ENCODE measurements at regions not wholly inside any gene's neighbourhood (a gene's known extent, or its start where the extent isn't known, plus 50 kb on each side); places are given as distances from the start of the nearest gene placed in this dataset.
"Not testable (repeated sequence)": the region's sequence is repeated elsewhere in the genome, so short reads cannot be mapped to it uniquely, and the experiment has no call there.

GRCh38 chr6:137809895-137810553, 57.0 kb upstream of the TNFAIP3 start:
- TF ChIP-seq, protein P1, sequence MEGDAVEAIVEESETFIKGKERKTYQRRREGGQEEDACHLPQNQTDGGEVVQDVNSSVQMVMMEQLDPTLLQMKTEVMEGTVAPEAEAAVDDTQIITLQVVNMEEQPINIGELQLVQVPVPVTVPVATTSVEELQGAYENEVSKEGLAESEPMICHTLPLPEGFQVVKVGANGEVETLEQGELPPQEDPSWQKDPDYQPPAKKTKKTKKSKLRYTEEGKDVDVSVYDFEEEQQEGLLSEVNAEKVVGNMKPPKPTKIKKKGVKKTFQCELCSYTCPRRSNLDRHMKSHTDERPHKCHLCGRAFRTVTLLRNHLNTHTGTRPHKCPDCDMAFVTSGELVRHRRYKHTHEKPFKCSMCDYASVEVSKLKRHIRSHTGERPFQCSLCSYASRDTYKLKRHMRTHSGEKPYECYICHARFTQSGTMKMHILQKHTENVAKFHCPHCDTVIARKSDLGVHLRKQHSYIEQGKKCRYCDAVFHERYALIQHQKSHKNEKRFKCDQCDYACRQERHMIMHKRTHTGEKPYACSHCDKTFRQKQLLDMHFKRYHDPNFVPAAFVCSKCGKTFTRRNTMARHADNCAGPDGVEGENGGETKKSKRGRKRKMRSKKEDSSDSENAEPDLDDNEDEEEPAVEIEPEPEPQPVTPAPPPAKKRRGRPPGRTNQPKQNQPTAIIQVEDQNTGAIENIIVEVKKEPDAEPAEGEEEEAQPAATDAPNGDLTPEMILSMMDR (IDR thresholded peaks at IDR 0.05; ENCODE audit: low read length): not testable (repeated sequence)
- not testable (repeated sequence) for TF ChIP-seq EZH2phosphoT487 (IDR thresholded peaks at IDR 0.05; ENCODE audit: low read length); EZH2 (optimal IDR thresholded peaks at IDR 0.05; ENCODE audit: low read depth, low read length)
